ENCODE measurements at regions not wholly inside any gene's neighbourhood (a gene's known extent, or its start where the extent isn't known, plus 50 kb on each side); places are given as distances from the start of the nearest gene placed in this dataset.

- peak; percentile 80 for DNase-seq
Measured at GRCh38 chr11:42524534-42525227, 787.1 kb upstream of the API5 start.

DNA sequence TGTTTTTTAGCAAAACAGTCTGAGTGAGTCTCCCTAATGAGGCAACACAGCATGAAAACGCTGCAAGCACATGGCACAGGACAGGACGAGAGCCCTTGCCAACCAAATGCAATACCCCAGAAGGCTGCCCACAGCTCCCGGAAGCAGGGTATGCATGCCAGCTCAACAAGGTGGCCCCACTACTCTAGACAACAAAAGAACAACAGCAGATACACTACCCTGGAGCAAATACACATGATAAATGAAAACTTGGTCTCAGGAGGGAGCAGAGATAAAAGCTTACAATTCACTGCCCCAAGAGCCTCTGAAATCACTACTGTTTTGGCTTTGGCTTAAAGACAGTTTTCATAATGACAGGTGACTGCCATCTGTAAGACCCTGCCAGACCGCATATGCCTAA is 785.4 kb upstream of the API5 start:
- DNase-seq: no peak

DNA sequence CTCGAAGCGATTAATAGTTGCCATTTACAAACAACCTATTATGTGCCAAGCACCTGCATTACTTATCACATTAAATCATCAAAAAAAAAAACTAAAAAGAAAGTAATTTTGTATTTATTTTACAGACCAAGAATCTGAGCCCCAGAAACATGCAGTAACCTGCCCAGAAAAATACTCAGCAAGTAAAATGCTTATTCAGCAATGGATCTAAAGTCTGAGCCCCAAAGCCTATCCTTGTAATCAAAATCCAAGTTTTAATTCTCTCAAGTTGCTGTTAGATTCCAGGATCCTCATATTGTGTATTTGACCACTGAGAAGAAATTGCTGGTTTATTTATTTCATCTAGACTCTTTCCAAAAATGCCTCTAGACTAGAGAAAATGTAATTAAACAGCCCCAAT is 783.3 kb upstream of the API5 start:
- DNase-seq: no peak

DNA sequence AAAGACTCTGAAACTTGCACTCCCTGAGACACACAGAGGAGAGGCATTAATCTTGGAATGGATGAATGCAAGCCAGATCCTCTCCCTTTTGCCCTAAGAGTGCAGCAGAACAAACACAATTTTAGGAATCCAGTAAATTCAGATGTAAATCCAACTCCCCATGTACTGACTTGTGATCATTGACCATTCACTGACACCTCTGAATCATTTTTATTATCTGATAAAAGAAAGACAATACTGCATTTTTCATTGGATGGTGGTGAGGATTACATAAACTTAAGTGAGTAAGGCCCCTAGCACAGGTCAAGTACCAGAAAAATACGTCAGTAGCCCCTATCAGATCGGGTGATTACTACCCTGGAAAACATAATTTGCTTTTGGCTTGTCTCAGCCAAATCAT is 782.9 kb upstream of the API5 start:
- DNase-seq: no peak

- DNase-seq: no peak
Measured at GRCh38 chr11:42536611-42537360, 775.0 kb upstream of the API5 start.

- DNase-seq: no peak
Measured at GRCh38 chr11:42542336-42542735, 769.5 kb upstream of the API5 start.

DNA sequence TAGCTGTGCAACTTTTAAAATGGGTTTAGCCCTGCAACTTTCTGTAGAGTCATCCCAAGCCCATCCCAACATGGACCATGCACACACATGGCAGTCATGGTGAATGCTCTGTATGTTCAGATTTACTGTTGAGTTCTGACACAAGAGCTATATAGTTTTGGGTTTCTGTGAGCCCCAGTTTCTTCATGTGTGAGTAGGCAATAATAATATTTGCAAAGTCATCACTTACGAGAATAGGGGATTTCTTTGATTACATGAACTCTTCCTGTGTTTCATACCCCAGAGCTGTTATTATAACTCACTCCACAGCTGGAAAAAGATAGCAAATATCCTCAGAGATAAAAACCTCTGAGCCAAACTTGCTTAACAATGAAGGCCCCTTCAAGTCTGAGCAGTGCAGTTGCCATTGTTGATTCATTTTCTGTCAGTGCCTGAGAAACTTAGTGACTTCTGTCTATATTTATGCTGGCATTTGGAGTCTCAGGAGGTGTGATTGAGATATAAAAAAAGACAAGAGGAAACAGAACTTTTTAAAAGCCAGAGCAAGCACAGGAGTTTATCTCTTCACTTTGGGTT is 767.9 kb upstream of the API5 start:
- no peak for DNase-seq

DNA sequence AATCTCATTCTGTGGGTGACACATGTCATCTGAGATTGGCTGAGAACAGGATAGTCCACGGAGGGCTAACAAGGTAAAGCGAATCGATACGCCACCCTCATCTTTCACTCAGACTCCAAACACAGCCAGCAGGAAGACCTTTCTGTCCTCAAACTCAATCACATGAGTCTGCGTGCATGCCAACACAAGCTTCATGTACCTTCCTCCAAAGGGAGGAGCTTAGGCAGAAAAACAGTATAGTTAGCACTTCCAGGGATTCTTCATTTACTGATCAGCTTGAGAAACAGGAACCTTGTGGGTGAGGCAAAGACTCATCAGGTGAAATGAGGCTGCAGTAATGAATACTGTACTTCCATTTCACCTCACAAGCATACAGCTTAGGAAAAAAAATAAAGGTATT is 767.1 kb upstream of the API5 start:
- DNase-seq: no peak

GRCh38 chr11:42545954-42546353 is 765.8 kb upstream of the API5 start:
- DNase-seq: no peak

DNA sequence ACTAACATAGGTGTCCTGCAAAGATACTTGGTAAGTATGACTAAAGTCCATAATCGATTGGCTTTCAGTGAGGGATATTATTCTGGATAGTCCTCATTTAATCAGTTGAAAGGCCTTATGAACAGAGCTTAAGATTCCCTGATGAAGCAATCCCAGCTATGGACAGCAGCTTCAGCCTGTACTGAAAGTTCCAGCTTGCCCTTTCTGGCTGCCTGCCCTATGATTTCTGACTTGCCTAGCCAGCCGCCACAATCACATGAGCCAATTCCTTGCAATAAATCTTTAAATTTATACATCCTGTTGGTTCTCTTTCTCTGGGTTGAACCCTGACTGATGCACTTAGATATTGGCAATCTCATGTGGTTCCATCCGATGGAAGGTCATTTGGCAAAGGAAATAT is 759.0 kb upstream of the API5 start:
- no peak for DNase-seq

- DNase-seq: no peak
Measured at GRCh38 chr11:42555190-42555589, 756.6 kb upstream of the API5 start.

DNA sequence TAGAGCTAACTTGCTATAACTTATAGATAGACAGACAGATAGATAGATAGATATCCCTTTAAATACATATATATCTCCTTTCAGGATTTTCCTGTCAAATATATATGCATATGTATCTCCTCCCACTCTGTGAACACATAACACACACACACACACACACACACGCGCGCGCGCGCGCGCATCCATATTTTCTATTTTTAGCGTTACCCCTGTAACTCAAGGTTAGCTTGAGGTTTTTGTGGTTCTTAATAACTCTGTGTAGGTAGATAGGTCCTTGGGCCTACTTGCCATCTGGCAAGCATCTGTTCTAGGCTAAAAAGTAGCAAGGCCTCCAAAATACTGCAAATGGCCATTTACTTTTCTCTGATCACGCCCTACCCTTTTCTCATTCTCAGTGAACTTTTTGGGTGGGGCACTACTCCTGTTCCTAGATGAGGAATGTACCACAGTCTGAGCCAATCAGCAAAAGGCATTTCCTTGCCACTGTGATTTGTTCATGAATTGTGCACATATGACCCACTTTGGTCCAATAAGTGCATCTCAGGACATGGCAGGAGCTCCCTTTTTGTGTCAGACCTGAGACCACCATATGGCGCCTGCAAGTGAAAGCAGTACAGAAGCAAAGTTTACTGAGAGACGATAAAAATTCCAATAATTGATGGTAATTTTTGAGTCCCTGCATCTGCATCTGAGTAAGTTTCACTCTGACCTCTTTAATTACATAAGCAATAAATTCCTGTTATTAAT is 740.5 kb upstream of the API5 start:
- no peak for DNase-seq

GRCh38 chr11:42571878-42572610 is 739.8 kb upstream of the API5 start:
- DNase-seq: no peak

DNA sequence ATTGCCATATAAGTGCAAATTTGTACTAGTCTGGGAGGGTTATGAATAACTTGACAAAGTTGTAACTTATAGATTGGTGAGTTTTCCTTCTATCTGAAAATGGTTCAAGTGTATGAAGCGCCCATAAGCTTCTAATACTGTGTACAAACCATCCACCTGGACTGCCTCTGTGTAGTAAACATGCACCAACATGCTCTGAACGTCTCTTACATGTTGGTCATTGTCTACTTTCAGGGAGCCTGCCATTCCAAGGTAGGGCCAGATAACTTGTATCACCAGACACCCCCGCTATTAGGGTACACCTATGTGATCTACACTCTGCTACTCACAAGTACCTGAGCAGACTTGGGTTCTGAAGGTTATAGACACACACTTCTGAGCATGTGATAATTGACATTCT is 735.5 kb upstream of the API5 start:
- DNase-seq: no peak

- DNase-seq: no peak
Measured at GRCh38 chr11:42589286-42589685, 722.5 kb upstream of the API5 start.

DNA sequence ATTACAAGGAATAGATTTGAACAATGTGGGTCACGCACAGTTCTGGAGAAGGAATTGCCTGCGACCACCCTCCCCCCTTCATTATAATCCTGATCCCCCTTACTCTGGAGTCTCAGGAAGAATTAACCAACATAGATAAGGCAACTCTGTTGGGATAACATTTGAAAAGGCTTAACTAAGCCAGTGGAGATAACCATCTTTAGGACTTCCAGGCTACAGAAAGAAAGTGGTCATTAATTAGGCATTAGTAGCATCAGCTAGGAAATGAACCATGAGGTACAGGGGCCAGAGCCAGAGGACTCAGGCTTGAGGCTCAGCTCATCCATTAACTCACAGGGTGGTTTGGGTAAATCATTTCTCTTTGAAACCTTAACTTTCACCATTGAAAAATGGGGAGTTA is 720.0 kb upstream of the API5 start:
- DNase-seq: no peak

DNA sequence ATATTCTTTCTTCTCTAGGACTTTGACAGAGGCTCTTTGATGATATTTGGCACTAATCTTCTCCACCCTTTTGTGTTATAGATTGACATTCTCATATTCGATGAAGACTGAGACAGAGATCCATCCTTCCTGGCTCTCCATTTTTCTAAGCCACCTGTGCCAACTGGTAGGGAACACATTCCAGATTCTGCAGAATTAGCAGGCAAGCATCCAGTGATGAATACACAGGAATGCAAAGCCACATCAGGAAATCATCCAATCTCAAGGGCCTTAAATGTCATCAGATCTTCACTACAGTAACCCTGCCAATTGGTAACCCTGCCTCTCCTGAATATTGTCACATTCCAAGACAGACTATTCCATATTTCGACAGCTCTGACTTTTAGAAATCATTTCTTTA is 718.4 kb upstream of the API5 start:
- no peak for DNase-seq

- no peak for DNase-seq
Measured at GRCh38 chr11:42595876-42596275, 715.9 kb upstream of the API5 start.

DNA sequence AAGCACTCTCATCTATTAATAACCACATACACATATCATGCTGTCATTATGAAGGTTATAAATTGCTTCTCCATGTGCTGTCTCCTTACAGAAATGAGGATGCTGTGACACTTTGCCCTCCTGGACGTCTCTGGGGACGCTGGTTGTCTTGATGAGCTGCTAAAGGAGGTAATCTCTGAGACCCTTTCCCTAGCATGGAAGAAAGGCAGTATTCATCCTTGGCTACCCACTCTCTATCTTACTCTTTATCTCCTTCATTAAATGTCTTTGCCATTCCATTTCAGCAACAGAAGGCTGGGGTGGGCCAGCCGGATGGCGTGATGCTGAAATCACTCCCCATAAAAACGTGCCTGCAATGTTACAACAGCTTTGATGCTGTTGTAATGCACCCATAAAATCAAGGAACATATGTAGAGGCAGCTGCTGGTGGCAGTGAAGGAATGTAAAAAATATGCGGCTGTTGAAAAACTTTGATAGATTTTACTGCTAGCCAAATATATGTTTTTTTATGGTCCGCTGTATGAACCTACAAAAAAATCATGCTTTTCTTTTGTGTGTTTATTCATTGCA is 715.1 kb upstream of the API5 start:
- no peak for DNase-seq

GRCh38 chr11:42598341-42598740 is 713.5 kb upstream of the API5 start:
- no peak for DNase-seq

DNA sequence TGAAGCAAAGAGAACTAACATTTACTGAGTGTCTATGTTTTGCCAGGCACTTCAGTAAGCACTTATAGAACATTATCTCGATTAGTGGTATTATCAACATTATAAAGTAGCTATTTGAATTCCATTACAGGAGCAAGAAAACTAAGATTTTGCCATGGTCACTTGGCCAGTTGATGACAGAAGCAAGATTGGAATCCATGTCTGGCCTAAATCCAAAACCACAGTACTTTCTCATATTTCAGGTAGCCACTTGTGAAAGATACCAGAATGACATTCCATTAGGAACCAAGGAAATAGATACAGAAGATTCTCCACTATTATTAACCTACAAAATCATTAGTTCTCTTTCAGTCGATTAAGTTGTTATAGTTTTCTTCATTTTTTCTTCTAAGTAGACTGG is 691.0 kb upstream of the API5 start:
- no peak for DNase-seq

Data from MV-4-11 (cell line).